ENCODE measurements at regions not wholly inside any gene's neighbourhood (a gene's known extent, or its start where the extent isn't known, plus 50 kb on each side); places are given as distances from the start of the nearest gene placed in this dataset.
"Not testable (repeated sequence)": the region's sequence is repeated elsewhere in the genome, so short reads cannot be mapped to it uniquely, and the experiment has no call there.

- no peak for DNase-seq (ENCODE audit: low read depth)
Measured at GRCh38 chr6:11961923-11962322, 50.2 kb upstream of the HIVEP1 start.

GRCh38 chr6:11960909-11961779 is 51.0 kb upstream of the HIVEP1 start:
- no peak for DNase-seq (ENCODE audit: low read depth)

GRCh38 chr6:11956781-11957180 is 55.3 kb upstream of the HIVEP1 start:
- DNase-seq (ENCODE audit: low read depth), result no peak

GRCh38 chr6:11953641-11954040 is 58.5 kb upstream of the HIVEP1 start:
- no peak for DNase-seq (ENCODE audit: low read depth)

- no peak for DNase-seq (ENCODE audit: low read depth)
Measured at GRCh38 chr6:11952316-11952715, 59.8 kb upstream of the HIVEP1 start.

- no peak for DNase-seq (ENCODE audit: low read depth)
Measured at GRCh38 chr6:11951868-11952267, 60.2 kb upstream of the HIVEP1 start.

GRCh38 chr6:11950109-11950508 is 62.0 kb upstream of the HIVEP1 start:
- no peak for DNase-seq (ENCODE audit: low read depth)

- DNase-seq (ENCODE audit: low read depth), result no peak
Measured at GRCh38 chr6:11947575-11947974, 64.5 kb upstream of the HIVEP1 start.

- DNase-seq (ENCODE audit: low read depth), result peak; percentile 13
Measured at GRCh38 chr6:11947063-11947462, 65.0 kb upstream of the HIVEP1 start.

- no peak for DNase-seq (ENCODE audit: low read depth)
Measured at GRCh38 chr6:11944111-11944510, 68.0 kb upstream of the HIVEP1 start.

- DNase-seq (ENCODE audit: low read depth), result no peak
Measured at GRCh38 chr6:11943060-11943459, 69.1 kb upstream of the HIVEP1 start.

GRCh38 chr6:11942185-11942864 is 69.8 kb upstream of the HIVEP1 start:
- DNase-seq (ENCODE audit: low read depth), result no peak

GRCh38 chr6:11940532-11941166 is 71.5 kb upstream of the HIVEP1 start:
- not testable (repeated sequence) for DNase-seq (ENCODE audit: low read depth)

GRCh38 chr6:11938285-11938890 is 73.7 kb upstream of the HIVEP1 start:
- DNase-seq (ENCODE audit: low read depth), result no peak

- DNase-seq (ENCODE audit: low read depth), result no peak
Measured at GRCh38 chr6:11934638-11935037, 77.5 kb upstream of the HIVEP1 start.

GRCh38 chr6:11932892-11933291 is 79.2 kb upstream of the HIVEP1 start:
- DNase-seq (ENCODE audit: low read depth), result not testable (repeated sequence)

- no peak for DNase-seq (ENCODE audit: low read depth)
Measured at GRCh38 chr6:11931296-11932035, 80.6 kb upstream of the HIVEP1 start.

- not testable (repeated sequence) for DNase-seq (ENCODE audit: low read depth)
Measured at GRCh38 chr6:11930834-11931233, 81.3 kb upstream of the HIVEP1 start.

- DNase-seq (ENCODE audit: low read depth), result no peak
Measured at GRCh38 chr6:11930240-11930639, 81.9 kb upstream of the HIVEP1 start.

GRCh38 chr6:11929241-11929835 is 82.8 kb upstream of the HIVEP1 start:
- DNase-seq (ENCODE audit: low read depth), result peak; percentile 31

Data from ELR (cell line).